GM10266 (cell line): ENCODE measurements at regions not wholly inside any gene's neighbourhood (a gene's known extent, or its start where the extent isn't known, plus 50 kb on each side); places are given as distances from the start of the nearest gene placed in this dataset.

Experiments
- DNase-seq: peaks from one replicate; pipeline ENCODE4 v3.0.0; 2012; ENCODE audit errors: extremely low spot score
- TF ChIP-seq, protein P1 (sequence below): IDR thresholded peaks from 2 replicates; pipeline ENCODE4 v1.5.1; 2012; ENCODE audit warnings: mild to moderate bottlenecking, low read depth; ENCODE audit not compliant: control insufficient read depth, insufficient read depth; ENCODE audit errors: missing control alignments

GRCh38 chr3:177317247-177317646 lies 120.0 kb upstream of the TBL1XR1 start:
- no peak for DNase-seq
- TF ChIP-seq, protein P1, sequence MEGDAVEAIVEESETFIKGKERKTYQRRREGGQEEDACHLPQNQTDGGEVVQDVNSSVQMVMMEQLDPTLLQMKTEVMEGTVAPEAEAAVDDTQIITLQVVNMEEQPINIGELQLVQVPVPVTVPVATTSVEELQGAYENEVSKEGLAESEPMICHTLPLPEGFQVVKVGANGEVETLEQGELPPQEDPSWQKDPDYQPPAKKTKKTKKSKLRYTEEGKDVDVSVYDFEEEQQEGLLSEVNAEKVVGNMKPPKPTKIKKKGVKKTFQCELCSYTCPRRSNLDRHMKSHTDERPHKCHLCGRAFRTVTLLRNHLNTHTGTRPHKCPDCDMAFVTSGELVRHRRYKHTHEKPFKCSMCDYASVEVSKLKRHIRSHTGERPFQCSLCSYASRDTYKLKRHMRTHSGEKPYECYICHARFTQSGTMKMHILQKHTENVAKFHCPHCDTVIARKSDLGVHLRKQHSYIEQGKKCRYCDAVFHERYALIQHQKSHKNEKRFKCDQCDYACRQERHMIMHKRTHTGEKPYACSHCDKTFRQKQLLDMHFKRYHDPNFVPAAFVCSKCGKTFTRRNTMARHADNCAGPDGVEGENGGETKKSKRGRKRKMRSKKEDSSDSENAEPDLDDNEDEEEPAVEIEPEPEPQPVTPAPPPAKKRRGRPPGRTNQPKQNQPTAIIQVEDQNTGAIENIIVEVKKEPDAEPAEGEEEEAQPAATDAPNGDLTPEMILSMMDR, result no peak

- no peak for DNase-seq
- TF ChIP-seq, protein P1, result no peak
Observed at GRCh38 chr3:177318559-177318958, 121.3 kb upstream of the TBL1XR1 start.

DNA sequence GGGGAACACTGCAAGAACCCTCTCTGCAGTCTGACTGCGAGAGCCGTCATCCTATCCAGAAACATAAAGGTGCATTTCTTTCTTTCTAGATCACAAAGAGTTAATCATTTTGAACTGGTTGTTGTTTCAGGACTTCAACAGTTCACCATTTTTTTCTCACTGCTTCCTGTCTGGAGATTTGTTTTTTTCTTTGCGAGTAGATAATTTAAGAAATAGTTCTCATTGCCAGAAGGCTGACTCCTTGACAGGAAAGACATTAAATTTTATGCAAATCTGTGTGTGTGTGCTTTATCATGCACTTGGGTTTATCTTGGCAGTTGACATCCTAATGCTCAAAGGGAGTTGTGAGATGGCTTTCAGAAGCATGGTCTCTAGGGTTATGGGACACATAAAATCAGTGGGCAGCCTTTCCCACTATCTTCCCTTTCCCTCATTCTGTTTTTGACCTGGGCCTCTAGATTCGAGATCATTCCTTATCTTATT lies 123.5 kb upstream of the TBL1XR1 start:
- TF ChIP-seq, protein P1, result no peak
- no peak for DNase-seq

- DNase-seq, result no peak
- TF ChIP-seq, protein P1, result no peak
Observed at GRCh38 chr3:177321819-177322218, 124.5 kb upstream of the TBL1XR1 start.

- TF ChIP-seq, protein P1, result no peak
- DNase-seq, result no peak
Observed at GRCh38 chr3:177322881-177323280, 125.6 kb upstream of the TBL1XR1 start.

DNA sequence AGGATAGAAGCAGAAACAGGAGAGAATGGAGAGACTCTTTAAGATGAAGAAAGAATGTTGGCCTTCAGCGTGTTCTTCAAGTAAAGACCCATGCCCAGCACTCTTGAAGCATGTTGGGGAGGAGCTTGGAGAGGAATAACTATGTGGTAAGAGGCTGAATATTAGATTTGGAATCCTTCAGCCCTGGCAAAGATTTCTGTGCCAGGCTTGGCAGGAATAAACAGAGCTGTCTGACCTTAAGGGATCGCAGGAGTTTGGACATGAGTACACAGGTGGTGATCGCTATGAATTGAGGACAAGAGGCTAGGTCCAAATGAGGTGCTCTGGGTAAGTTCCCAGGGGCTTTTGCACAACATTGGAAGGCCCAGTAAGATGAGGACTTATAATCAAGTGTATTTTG lies 132.6 kb upstream of the TBL1XR1 start:
- DNase-seq, result no peak

GRCh38 chr3:177330779-177331178 lies 133.5 kb upstream of the TBL1XR1 start:
- DNase-seq, result no peak
- TF ChIP-seq, protein P1, result no peak

More for the DNA sequence above, 132.6 kb upstream of the TBL1XR1 start:
- TF ChIP-seq, protein P1, result no peak
